ENCODE measurements at regions not wholly inside any gene's neighbourhood (a gene's known extent, or its start where the extent isn't known, plus 50 kb on each side); places are given as distances from the start of the nearest gene placed in this dataset.

- no peaks in the 10 kb centered on the region for H3K4me1 ChIP-seq (replicated peaks in 1 of 4; ENCODE audit: control insufficient read depth in 3 of 4, insufficient read depth in 4 of 4, low read length in 3 of 4)
- H4K8ac ChIP-seq (ENCODE audit: extremely low read depth, insufficient read depth, low read length) = no peak overlapping the region
- no peaks in the 10 kb centered on the region for H3K79me1 ChIP-seq (ENCODE audit: low read depth, low read length)
- no peak overlapping the region for H3K9ac ChIP-seq (replicated peaks in 1 of 4; ENCODE audit: extremely low read depth in 1 of 4, low read depth in 3 of 4, low read length in 3 of 4)
- no peak overlapping the region for H3K23ac ChIP-seq (ENCODE audit: insufficient read length)
- H4K91ac ChIP-seq (replicated peaks; ENCODE audit: insufficient read length, low read length) = no peak overlapping the region
- no peak overlapping the region for H2AFZ ChIP-seq (ENCODE audit: low read length)
- FAIRE-seq (no peak), DNase-seq (ENCODE audit: low read depth in 1 of 2, low spot score in 2 of 2) (no peak)
- no peak overlapping the region for H2BK5ac ChIP-seq (ENCODE audit: low read depth, low read length)
- no peaks in the 10 kb centered on the region for H3K9me3 ChIP-seq (ENCODE audit: insufficient read depth in 2 of 2, low read depth in 1 of 2, low read length in 1 of 2)
- H3K4ac ChIP-seq (replicated peaks; ENCODE audit: insufficient read length, low read depth, low read length) = no peak overlapping the region
- no peak overlapping the region for H3K27ac ChIP-seq (ENCODE audit: low read depth, low read length)
- no peaks in the 10 kb centered on the region for H3K23me2 ChIP-seq (ENCODE audit: low read depth, low read length)
- no peak overlapping the region for H3K56ac ChIP-seq (replicated peaks; ENCODE audit: insufficient read length, low read depth, low read length)
- no peak overlapping the region for H3K4me3 ChIP-seq (ENCODE audit: extremely low read depth in 1 of 4, insufficient read depth in 2 of 4, low read depth in 3 of 4, low read length in 4 of 4)
- H2BK120ac ChIP-seq (replicated peaks; ENCODE audit: low read depth, low read length) = no peak overlapping the region
- no peaks in the 10 kb centered on the region for H3K36me3 ChIP-seq (ENCODE audit: control insufficient read depth in 2 of 4, insufficient read depth in 4 of 4, low read length in 3 of 4)
- TF ChIP-seq HDAC6 (IDR thresholded peaks at IDR 0.05; ENCODE audit: low read depth, low read length) = no peak
- no peak for TF ChIP-seq HDAC2 (IDR thresholded peaks at IDR 0.05; ENCODE audit: borderline replicate concordance in 1 of 2, low read depth in 2 of 2, low read length in 2 of 2)
- no peak for TF ChIP-seq POLR2A (IDR thresholded peaks at IDR 0.05; ENCODE audit: control extremely low read depth in 1 of 2, low read depth in 2 of 2, low read length in 2 of 2)
- TF ChIP-seq ATF2 (IDR thresholded peaks at IDR 0.05; ENCODE audit: low read length) = no peak
- H3K4me2 ChIP-seq (ENCODE audit: insufficient read depth in 1 of 2, low read depth in 2 of 2, low read length in 2 of 2) = no peak overlapping the region
- ChIA-PET POLR2A (ENCODE audit: partially characterized antibody) (no interaction called here), CTCF (ENCODE audit: partially characterized antibody) (no interaction called here)
- H2BK15ac ChIP-seq (ENCODE audit: low read length) = no peak overlapping the region
- no peak overlapping the region for H3K18ac ChIP-seq (ENCODE audit: extremely low read depth, low read length)
- H4K5ac ChIP-seq (ENCODE audit: insufficient read length, low read depth, low read length) = no peak overlapping the region
- H3K14ac ChIP-seq (ENCODE audit: insufficient read length) = no peak overlapping the region
- H4K20me1 ChIP-seq (replicated peaks in 1 of 2; ENCODE audit: control insufficient read depth in 1 of 2, insufficient read depth in 2 of 2, low read length in 2 of 2) = no peaks in the 10 kb centered on the region
- H2AK5ac ChIP-seq (ENCODE audit: low read depth, low read length) = no peak overlapping the region
- no peaks in the 10 kb centered on the region for H3K27me3 ChIP-seq (replicated peaks in 1 of 4; ENCODE audit: control insufficient read depth in 3 of 4, extremely low read depth in 1 of 4, insufficient read depth in 3 of 4, low read length in 3 of 4)
- no peak overlapping the region for H2BK20ac ChIP-seq (ENCODE audit: low read length)
- H2BK12ac ChIP-seq (ENCODE audit: low read depth, low read length) = no peak overlapping the region
- H3K79me2 ChIP-seq (ENCODE audit: control insufficient read depth in 1 of 2, insufficient read depth in 2 of 2, low read length in 2 of 2) = no peaks in the 10 kb centered on the region
Measured at GRCh38 chr1:79539001-79539400, 532.5 kb upstream of the ADGRL4 start.

Measured in H1 (cell line).